HK-2 (cell line): ENCODE measurements at regions not wholly inside any gene's neighbourhood (a gene's known extent, or its start where the extent isn't known, plus 50 kb on each side); places are given as distances from the start of the nearest gene placed in this dataset.
A peak's percentile ranks its signal among the peaks of the same experiment; 100 is the strongest.
"Not testable (repeated sequence)": the region's sequence is repeated elsewhere in the genome, so short reads cannot be mapped to it uniquely, and the experiment has no call there.

Experiments
- DNase-seq: peaks from one replicate; pipeline ENCODE4 v3.0.0-alpha.2; 2018; ENCODE audit not compliant: unreplicated experiment

DNA sequence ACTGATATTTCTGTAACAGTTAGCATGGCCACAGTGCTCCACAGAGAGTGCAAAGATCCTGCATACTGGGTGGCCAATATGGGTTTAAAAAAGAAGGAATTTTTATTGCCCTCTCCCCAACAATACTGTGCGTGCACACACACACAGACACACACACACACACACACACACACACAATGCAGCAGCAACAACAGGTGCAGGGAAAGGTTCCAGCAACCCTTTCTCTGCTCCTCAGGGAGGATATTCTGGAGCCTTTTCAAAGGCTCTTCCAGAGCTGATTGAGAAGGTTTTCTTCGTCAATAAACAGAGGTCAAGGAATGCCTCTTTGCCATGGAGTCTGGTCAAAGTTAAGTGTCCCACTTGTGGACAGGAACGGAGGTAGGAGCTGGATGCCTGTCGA, 84.8 kb upstream of the ZFP42 start:
- DNase-seq = no peak

DNA sequence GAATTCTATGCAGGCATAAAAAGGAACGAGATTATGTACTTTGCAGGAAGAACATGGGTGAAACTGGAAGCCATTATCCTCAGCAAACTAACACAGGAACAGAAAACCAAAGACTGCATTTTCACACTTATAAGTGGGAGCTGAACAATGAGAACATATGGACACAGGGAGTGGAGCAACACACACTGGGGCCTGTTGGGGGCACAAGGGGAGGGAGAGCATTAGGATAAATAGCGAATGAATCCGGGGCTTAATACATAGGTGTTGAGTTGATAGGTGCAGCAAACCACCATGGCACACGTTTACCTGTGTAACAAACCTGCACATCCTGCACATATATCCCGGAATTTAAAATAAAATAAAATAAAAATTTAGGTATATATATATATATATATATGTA, 80.2 kb upstream of the ZFP42 start:
- DNase-seq = not testable (repeated sequence)

DNA sequence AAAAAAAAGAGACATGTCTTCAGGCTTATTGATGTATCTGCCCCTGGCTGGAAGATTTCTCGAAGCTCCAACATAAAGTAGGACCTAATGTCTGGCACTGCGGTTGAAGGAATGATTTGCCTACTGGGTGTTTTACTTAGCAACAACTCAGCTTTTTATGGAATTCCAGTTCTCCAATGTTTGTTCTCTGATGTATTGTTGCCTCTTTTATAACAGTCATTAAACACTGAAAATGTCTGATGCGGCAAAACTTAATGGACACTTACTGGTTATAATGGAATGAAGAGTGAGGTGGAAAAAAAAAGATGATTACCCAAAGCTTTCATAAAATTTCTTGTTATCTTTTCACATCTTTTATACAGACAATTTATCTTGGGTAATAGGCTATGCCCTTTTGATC, 75.6 kb upstream of the ZFP42 start:
- DNase-seq = no peak

DNA sequence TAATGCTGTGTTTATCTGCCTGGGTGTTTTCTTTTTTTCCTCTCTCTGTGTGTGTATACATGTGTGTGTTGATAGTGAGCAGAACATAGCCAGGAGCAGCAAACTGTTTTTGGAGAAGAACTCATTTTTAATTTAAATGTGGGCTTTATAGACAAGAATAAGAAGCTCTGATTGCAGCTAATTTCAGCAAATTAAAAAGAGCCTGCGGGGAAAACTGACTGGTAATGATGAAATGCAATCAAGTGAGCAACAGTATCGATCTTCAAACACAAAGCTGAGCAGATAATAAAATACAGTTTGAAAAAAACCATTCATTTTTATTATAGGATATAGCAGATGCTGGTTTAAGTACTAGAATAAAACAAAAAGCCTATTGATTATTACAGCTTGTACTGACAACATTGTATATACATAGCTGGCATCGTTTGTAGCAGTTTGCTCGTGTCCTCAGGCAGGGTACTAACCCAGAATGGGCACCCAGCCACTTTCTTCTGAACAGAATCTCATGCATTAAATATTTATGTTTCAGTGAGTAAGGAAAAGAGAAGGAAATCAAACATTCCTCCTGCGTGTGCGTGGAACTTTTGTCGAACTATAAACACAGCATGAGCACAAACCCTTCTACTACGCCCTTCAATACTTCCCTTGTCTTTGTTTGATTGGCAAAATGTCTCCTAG, 73.5 kb upstream of the ZFP42 start:
- no peak for DNase-seq

DNA sequence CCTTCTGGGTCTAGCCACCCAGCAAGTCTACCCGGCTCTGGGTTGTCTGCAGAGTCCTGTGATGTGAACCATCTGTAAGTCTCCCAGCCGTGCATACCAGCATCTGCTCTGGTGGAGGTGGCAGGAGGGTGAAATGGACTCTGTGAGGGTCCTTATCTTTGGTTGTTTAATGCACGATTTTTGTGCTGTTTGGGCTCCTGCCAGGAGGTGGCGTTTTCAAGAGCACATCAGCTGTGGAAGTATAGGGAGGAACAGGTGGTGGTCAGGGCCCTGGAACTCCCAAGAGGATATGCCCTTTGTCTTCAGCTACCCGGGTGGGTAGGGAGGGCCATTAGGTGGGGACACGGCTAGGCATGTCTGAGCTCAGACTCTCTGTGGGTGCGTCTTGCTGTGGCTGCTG, 66.5 kb upstream of the ZFP42 start:
- peak; percentile 2 for DNase-seq

DNA sequence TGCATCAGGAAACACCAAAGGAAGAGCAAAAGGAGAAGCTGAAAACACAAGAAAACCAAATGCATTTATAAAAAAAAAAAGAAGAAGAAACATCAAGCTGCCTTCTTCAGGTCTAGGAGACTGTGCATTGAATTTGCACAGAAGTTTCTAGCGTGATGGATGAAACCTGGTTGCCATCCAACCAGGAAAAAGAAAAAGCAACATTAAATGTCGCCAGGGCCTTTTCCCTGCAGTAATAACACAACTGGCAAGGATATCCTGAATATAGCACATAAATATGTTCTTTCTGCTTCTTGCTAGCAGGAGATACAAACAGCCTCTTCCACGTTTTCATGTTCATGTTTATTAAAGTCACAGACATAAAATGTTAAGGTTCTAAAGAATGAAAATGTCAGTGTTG, 60.8 kb upstream of the ZFP42 start:
- no peak for DNase-seq

DNA sequence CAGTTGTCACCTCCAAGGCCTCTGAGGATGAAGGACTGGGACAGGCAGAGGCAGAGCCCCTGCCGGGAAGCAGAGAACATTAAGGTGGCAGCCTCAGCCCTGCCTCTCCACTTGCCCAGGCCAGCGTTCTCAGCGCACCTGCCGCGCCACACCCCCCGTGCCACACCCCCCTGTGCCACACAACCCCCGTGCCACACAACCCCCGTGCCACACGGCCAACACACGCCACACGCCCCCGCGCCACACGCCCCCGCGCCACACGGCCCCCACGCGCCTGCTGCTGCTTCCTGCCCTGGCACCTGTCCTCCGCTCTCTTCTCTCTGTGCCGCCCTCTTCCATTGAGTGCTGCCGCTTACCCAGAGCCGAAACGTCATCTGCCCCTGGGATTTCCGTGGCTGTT, 58.0 kb upstream of the ZFP42 start:
- no peak for DNase-seq

DNA sequence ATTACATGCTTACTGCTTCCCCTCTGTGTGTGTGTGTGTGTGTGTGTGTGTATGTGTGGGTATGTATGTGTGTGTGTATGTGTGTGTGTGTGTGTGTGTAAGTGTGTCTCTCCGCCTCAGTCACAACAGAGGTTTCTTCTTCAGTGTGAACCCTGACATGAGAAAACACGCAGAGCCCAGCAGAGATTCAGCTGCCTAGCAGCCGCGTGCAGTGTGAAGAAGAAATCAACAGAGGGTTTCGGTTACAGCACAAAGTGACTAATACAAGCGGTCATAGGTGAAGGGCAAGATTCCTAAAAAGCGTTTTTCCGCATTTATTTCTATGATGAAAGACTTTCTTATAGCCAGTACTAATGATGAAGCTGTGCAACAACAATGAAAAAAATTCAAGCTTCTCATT, 55.3 kb upstream of the ZFP42 start:
- DNase-seq = no peak

DNA sequence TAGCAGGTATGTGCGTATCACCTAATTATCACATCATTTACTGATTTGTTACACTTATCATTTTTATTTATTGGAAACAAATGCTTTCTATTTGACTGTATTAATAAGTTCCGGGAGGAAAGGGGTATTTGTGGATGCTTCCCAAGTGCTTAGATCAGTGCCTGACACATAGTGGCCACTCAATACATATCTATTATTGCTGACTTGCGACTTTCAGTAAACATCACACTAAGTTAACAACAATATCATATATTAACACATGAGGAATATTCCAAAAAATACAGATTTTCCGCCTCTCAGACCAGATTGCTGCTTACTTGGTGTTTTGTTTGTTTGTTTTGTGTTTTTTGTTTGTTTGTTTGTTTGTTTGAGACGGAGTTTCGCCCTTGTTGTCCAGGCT, 52.6 kb upstream of the ZFP42 start:
- no peak for DNase-seq

DNA sequence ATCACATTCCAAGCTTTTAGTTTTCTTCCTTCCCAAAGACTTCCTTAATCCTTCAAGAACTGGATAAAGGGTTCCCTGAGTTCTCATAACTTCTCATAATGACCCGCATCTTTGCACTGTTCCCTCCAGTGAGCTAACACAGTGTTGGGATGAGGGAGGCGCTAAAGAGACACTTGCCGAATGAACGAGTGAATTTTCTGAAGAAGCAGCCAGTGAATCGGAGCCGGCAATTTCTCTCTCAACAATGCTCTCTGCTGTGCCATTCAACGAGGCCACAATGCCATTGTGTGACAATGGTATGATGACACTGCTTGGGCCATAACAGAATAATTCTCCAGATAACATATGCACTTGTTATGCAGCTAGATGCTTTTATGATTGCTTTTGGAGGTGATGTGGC, 51.4 kb upstream of the ZFP42 start:
- DNase-seq = no peak
